ENCODE measurements at regions not wholly inside any gene's neighbourhood (a gene's known extent, or its start where the extent isn't known, plus 50 kb on each side); places are given as distances from the start of the nearest gene placed in this dataset.
"Not testable (repeated sequence)": the region's sequence is repeated elsewhere in the genome, so short reads cannot be mapped to it uniquely, and the experiment has no call there.

- DNase-seq, result no peak
Observed at GRCh38 chr2:121061633-121062032, 223.4 kb downstream of the TFCP2L1 start.

DNA sequence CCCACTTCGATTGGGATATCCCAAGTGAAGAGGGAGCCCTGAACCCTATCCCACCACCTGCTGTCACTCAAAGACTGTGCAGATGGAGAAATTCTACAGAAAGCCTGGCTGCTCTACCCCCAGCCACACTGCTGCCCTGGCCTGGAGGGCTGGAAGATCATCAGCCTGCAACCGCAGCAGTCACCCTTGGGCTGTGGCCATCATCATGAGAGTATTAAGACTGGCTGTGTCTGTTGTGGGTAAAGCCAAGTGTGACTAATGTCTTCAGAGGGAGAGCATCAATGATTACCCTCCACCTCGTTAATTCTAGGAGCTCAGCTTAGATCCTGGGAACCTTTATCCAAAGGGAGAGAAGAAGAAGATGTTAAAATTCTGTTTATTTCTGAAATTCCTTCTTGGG is 221.5 kb downstream of the TFCP2L1 start:
- DNase-seq, result no peak

DNA sequence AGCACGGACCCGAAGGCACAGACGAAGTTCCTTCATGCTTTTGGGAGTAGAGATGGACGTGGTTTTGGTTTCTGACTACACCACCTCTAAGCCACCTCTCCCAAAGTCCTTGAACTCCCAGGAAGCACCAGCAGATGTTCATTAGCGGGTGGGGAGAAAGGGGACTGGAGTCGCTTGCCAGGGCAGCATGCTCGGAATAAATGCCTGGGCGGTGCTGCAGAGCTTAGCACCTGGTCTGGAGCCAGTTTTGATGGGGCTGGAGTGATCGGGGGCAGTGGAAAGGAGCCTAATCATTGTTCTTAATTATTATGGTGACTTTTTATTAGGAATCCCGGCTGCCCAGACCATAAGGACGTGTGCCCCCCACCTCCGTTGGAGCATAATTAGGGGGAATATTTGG is 220.8 kb downstream of the TFCP2L1 start:
- DNase-seq, result no peak

- no peak for DNase-seq
Observed at GRCh38 chr2:121065239-121065638, 219.8 kb downstream of the TFCP2L1 start.

DNA sequence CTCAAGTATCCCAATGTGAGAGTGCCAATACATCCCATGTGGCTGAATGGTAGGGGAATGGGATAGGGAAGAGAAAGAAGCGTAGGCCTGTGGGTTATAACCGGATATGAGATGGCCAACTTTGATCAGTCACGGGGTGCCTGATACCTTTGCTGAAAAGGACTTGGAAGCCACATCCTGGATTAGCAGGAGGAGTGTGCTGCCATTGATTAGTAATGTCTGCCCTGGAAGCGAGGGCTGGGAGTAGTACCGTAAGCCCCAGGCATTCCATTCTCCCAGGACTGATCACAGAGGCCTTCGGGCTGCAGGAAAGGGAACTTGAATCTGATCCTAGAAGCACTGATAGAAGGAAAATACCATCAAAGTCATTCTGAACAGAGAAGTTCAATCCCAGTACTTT is 218.5 kb downstream of the TFCP2L1 start:
- no peak for DNase-seq

DNA sequence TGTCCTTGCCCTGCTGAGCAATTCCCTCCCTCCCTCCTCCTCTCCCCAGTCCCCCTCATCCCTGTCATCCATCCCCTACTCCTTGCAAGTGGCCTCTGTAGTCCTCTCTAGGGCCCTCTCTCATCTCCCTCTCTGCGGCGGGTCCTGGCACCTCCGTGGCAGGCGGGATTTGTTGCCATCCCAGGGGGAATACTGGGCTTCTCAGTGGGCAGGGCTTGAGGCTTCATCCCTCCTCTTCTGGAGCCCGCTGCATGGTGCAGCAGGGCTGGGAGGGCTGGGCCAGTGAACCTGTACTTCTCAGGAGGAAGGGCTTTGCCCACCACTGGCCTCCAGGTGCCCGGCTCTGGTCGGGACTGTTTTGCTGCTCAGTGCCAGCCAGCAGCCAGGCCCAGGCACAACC is 216.2 kb downstream of the TFCP2L1 start:
- no peak for DNase-seq

DNA sequence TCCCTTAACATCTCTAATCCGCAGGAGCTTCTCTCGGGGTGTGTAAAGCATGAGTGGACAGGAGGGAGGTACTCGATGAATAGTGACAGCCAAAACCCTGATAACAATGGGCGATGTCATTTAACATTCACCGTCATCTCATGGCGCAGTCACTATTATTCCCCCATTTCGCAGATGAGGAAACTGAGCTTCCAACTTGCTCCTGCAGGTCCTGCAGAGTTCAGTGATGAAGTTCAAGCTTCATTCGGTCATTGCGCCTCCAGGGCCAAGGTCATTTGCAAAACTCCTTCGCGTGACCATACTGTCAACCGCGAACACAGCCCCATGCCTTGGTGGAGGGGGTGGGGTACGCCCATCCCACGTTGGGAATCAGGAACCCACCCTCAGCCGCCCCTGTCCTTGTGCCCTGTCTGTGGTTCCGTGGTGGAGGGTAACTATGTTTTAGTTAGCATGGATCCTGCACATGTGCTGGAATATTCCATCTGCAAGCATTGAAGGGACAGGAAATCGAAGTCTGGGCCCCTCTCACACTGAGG is 215.5 kb downstream of the TFCP2L1 start:
- no peak for DNase-seq

DNA sequence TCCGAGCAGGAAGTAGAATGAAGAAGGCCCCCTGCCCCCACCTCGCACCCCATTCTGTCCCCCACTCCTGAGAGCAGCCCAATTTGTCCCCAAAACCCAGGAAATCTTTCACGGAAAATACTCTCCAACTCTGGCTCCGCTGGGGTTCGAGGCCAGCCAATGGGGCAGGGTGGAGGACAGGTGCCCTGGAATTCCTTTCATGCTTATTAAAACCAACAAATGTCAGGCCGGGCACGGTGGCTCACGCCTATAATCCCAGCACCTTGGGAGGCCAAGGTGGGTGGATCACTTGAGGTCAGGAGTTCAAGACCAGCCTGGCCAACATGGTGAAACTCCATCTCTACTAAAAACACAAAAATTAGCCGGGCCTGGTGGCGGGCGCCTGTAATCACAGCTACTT is 214.9 kb downstream of the TFCP2L1 start:
- not testable (repeated sequence) for DNase-seq

- DNase-seq, result no peak
Observed at GRCh38 chr2:121071034-121071504, 213.9 kb downstream of the TFCP2L1 start.

GRCh38 chr2:121072784-121073183 is 212.2 kb downstream of the TFCP2L1 start:
- no peak for DNase-seq

DNA sequence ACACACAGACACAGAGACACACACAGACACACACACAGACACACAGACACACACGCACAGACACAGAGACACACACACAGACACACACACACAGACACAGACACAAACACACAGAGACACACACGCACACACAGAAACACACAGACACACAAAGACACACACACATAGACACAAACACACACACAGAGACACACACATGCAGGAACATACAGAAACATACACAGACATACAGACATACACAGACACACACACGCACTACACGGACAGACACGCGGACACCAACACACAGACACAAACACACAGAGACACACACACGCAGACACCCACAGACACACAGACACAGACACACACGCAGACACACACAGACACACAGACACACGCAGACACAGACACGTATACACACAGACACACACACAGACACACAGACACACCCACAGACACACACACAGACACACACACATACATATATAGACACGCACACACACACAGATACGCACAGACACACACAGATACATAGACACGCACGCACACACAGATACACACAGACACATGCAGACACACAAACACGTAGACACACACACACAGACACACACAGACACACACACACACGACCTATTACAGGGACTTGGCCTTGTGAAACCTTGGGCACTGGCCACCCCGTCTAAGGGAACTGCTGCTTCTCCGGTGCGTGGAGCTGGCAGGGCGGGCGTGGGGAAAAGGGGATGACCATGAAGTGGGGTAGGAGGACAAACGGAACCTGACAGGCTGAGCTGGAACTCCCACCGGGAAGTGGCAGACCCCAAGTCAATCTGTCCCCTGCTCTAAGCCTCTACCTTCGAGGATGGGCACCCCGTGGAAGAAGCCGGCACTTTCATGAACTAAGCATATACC is 211.4 kb downstream of the TFCP2L1 start:
- DNase-seq, result no peak

- DNase-seq, result no peak
Observed at GRCh38 chr2:121074293-121074932, 210.6 kb downstream of the TFCP2L1 start.

DNA sequence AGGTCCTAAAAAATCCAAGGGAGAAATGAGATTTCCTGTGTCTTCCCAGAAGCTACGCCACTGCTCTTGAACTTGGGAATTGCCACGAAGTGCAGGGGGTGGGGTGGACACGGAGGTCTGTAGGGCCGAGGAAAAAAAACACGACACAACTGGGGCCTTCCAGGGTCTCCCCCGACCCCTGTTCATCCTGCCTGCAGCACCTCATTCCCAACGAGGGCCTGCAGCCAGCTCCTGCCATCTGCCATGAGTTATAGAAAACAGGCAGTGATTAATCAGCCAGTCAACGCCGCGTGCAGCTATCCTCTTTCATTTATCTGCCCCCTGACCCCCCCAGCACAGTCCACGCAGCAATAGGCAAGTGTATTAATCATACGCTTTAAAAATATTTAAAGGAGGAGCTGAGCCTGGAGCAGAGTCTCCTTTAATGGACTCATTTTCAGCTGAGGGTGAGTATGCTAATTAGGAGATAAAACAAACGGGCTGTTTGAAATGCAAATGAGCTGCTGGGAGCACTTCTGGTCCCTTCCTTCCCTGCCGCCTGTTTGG is 209.9 kb downstream of the TFCP2L1 start:
- peak; percentile 77 for DNase-seq

DNA sequence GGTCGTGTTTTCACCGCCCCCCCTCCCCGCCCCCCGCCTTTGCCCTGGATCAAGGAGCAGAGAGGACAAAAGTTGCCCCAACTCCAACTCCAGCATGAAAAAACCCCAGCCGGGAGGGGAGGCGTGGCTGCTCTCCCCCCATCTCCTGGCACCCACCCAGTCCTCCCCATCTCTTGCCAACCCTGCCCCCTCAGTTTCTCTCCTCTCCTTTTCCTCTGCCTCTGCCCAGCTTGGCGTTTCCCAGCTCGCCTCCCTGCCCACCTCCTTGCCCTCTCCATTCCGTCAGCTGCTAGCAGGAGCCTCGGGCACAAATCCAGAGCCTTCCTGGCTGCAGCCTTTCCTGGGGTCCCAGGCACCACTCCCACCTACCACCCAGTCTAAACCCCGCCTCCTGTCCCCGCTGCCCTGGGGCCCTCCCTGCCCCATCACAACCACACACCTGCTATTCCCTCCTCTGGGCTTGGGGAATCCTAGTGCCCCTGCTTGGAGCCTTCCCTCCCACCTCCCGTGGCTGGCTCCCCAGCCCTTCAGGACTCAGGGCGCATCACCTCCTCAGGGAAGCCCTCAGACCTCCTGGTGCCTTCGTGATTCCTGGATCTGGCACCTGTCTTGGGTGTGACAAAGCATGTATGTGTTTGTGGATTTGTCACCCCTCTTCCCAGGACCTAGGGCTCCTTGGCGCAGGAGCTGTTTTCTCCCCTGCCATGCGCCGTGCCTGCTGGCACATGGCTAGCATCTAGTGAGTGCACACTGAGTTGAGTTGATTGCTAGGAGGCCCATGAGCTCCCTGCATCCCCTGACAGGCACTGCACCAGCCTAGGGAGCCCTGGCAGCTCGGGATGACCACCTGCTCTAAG is 209.1 kb downstream of the TFCP2L1 start:
- DNase-seq, result no peak

GRCh38 chr2:121076498-121076820 is 208.5 kb downstream of the TFCP2L1 start:
- DNase-seq, result no peak

GRCh38 chr2:121076885-121077549 is 208.0 kb downstream of the TFCP2L1 start:
- peak; percentile 30 for DNase-seq

DNA sequence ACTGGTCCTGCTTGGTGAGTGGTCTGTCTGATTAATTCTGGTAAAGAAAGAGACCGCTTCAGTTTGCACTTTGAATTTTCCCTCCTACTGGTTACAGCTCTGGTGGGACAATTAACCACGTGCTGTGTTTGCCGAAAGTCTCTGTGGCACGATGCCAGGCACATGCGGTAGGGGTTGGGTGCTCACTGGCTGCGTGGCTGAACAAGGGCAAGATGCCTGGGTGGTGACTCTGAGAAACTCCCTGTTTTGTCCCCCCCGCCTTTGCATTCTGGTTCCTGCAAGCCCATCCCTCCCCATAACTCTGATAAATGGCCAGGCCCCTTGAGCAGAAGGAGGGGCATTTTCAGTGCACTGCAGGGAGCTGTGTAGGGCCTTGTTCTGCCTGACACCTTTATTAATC is 206.1 kb downstream of the TFCP2L1 start:
- DNase-seq, result no peak

DNA sequence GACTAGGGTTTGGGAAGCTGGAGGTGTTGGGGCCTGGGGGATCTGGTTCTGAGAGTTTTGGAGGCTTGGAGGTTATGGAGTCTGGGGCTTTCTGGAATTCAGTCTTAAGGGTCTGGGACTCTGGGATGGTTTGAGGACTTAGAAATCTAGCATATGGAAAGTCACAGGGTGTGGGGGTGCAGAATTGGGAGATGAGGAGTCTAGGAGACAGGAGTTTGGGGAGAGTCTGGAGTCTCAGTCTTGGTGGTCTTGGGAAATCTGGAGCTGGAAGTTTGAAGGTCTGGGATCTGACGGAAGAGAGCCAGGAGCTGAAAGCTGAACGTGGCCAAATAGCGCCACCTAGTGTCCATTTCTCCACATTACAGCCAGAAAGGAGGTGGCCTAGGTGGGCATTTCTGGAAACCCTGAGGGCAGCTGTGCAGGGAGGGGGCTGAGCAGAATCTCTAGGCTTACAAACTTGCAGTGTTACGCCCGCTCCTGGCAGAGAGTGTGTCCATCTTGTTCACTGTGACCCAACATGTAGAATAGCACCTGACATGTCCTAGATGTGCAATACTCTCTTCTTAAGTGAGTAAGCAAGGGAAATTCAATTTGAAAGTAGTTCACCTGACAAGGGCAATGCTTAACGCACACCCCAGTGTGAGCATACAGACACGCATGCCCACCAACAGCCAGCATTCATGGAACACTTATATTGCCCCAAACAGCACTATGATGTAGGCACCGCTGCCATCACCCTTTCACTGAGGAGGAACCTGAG is 204.8 kb downstream of the TFCP2L1 start:
- no peak for DNase-seq

- no peak for DNase-seq
Observed at GRCh38 chr2:121081701-121082100, 203.3 kb downstream of the TFCP2L1 start.

DNA sequence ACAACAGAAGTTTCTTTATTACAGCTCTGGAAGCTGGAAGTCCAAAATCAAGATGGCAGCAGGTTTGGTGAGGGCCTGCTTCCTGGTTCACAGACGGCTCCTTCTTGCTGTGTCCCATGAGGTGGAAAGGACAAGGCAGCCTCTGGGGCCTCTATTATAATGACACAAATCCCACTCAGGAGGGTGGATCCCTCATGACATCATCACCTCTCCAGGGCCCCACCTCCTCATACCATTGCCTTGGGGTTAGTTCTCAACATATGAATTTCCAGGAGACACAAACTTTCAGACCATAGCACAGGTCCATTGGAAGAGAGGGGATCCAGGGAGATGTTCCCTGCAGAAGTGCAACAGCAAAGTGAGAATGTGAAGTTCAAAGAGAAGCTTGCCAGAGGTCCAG is 202.8 kb downstream of the TFCP2L1 start:
- DNase-seq, result no peak

GRCh38 chr2:121084130-121084680 is 200.8 kb downstream of the TFCP2L1 start:
- no peak for DNase-seq
